MCF 10A (cell line): ENCODE measurements at regions not wholly inside any gene's neighbourhood (a gene's known extent, or its start where the extent isn't known, plus 50 kb on each side); places are given as distances from the start of the nearest gene placed in this dataset.

Experiments used
- BruUV-seq: library from RNA; stranded (reverse); fragments of 400-500 nt; replicated peaks from 2 replicates; lab custom pipeline; 2021; lab: Mats Ljungman, UMichigan
- CTCF ChIA-PET: fragments of 300-600 bp; sonication (Branson Sonifier 250); formaldehyde crosslinking; extraction: SDS; loops from one replicate; lab custom pipeline; 2021; ENCODE audit warnings: antibody characterized with exemption, inconsistent platforms; lab: Yijun Ruan, JAX
- POLR2A ChIA-PET: fragments of 300-600, 350-650 bp; sonication (Branson Sonifier 250); formaldehyde crosslinking; extraction: SDS; loops from one replicate; lab custom pipeline; 2020; ENCODE audit warnings: antibody characterized with exemption, inconsistent platforms; lab: Yijun Ruan, JAX
- DNase-seq: peaks from one replicate; pipeline ENCODE4 v3.0.0-alpha.2; 2018; ENCODE audit not compliant: unreplicated experiment
- H3K27ac Mint-ChIP-seq: one replicate; pipeline ENCODE4 v1.8.0; 2022; ENCODE audit warnings: mild to moderate bottlenecking, low read depth, mixed read lengths; ENCODE audit not compliant: unreplicated experiment
- H3K27me3 Mint-ChIP-seq: one replicate; pipeline ENCODE4 v1.8.0; 2022; ENCODE audit warnings: mixed read lengths; ENCODE audit not compliant: insufficient read depth, unreplicated experiment
- H3K36me3 Mint-ChIP-seq: one replicate; pipeline ENCODE4 v1.8.0; 2022; ENCODE audit warnings: mild to moderate bottlenecking, moderate library complexity, mixed read lengths; ENCODE audit not compliant: insufficient read depth, unreplicated experiment
- H3K4me1 Mint-ChIP-seq: one replicate; pipeline ENCODE4 v1.8.0; 2022; ENCODE audit warnings: mixed read lengths; ENCODE audit not compliant: insufficient read depth, unreplicated experiment
- H3K4me3 Mint-ChIP-seq: one replicate; pipeline ENCODE4 v1.8.0; 2022; ENCODE audit warnings: mild to moderate bottlenecking, moderate library complexity, mixed read lengths; ENCODE audit not compliant: unreplicated experiment
- H3K9me3 Mint-ChIP-seq: one replicate; pipeline ENCODE4 v1.8.0; 2022; ENCODE audit warnings: mixed read lengths; ENCODE audit not compliant: unreplicated experiment
- CTCF ChIP-seq: fragments of 200-600 bp; IDR thresholded peaks from one replicate; pipeline ENCODE4 v1.8.0; 2022; ENCODE audit warnings: antibody characterized with exemption, mild to moderate bottlenecking; ENCODE audit not compliant: unreplicated experiment
- intact Hi-C: fragments of 100-400 bp; cut with micrococcal nuclease; formaldehyde crosslinking; loops from 2 replicates; pipeline ENCODE4 v1.14.1; 2022

DNA sequence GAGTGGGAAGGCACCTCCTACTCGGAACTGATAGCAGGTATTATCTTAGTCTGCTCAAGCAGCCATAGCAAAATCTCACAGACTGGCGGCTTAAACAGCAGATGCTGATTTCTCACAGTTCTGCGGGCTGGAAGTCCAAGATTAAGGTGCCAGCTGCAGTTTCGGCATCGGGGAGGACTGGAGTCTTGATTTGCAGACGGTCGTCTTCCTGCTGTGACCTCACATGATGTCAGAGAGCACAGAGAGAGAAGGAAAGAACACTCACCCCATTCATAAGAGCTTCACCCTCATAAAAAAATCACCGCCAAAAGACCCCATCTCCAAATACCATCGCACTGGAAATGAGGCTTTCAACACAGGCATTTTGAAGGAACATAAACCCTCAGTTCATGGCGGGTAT is 216.5 kb upstream of the PITRM1 start:
- H3K4me3 Mint-ChIP-seq: no peak overlapping the region
- H3K4me1 Mint-ChIP-seq: no peaks in the 10 kb centered on the region
- intact Hi-C loops: no loop called here
- H3K36me3 Mint-ChIP-seq: peaks cover 6% of the 10 kb centered on the region
- POLR2A ChIA-PET: interaction anchor here (0.6 to 0.8 kb wide), 2 partner anchors 38 to 295 kb away, joined by 3 read pairs; no protein-coding TSS in a partner anchor
- H3K9me3 Mint-ChIP-seq: no peaks in the 10 kb centered on the region
- DNase-seq: no peak
- TF ChIP-seq CTCF: no peak
- H3K27me3 Mint-ChIP-seq: no peaks in the 10 kb centered on the region
- no TSS peak for BruUV-seq
- no peak overlapping the region for H3K27ac Mint-ChIP-seq
- CTCF ChIA-PET: no interaction called here

GRCh38 chr10:3385487-3385886 is 212.9 kb upstream of the PITRM1 start:
- ChIA-PET CTCF (no interaction called here), POLR2A (interaction anchor here (1.2 to 1.3 kb wide), 2 partner anchors 11 to 25 kb away, joined by 4 read pairs; no protein-coding TSS in a partner anchor)
- Mint-ChIP-seq H3K4me1 (no peaks in the 10 kb centered on the region), H3K4me3 (no peak overlapping the region), H3K36me3 (no peaks in the 10 kb centered on the region), H3K9me3 (no peaks in the 10 kb centered on the region), H3K27ac (no peak overlapping the region), H3K27me3 (no peaks in the 10 kb centered on the region)
- no TSS peak for BruUV-seq
- intact Hi-C loops: no loop called here
- DNase-seq: no peak
- no peak for TF ChIP-seq CTCF

DNA sequence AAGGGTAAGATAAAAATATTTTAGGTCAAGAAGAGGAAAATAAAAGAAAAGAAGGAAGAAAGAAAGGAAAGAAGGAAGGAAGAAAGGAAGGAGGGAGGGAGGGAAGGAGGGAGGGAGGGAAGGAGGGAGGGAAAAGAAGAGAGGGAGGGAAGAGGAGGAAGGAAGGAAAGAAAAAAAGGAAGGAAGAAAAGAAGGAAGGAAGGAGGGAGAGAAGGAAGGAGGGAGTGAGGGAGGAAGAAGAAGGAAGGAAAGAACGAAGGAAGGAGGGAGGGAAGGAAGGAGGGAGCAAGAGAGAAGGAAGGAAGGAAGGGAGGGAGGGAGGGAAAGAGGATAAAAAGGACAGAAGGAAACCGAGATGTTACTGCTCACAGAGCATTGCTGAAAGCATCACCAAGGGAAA is 209.5 kb upstream of the PITRM1 start:
- H3K9me3 Mint-ChIP-seq: no peaks in the 10 kb centered on the region
- ChIA-PET POLR2A (interaction anchor here (1.2 kb wide), 1 partner anchor 14 kb away, joined by 3 read pairs; no protein-coding TSS in a partner anchor), CTCF (no interaction called here)
- no peak for DNase-seq
- BruUV-seq: no TSS peak
- no peak overlapping the region for H3K27ac Mint-ChIP-seq
- no peaks in the 10 kb centered on the region for H3K4me1 Mint-ChIP-seq
- intact Hi-C loops: no loop called here
- no peaks in the 10 kb centered on the region for H3K27me3 Mint-ChIP-seq
- H3K36me3 Mint-ChIP-seq: no peaks in the 10 kb centered on the region
- H3K4me3 Mint-ChIP-seq: no peak overlapping the region
- TF ChIP-seq CTCF: no peak

GRCh38 chr10:3380406-3381050 is 207.9 kb upstream of the PITRM1 start:
- ChIA-PET CTCF (interaction anchor here (0.9 kb wide), 1 partner anchor 87 kb away, joined by 5 read pairs; no protein-coding TSS in a partner anchor), POLR2A (interaction anchor here (0.6 to 1.2 kb wide), 2 partner anchors 12 to 225 kb away, joined by 3 read pairs; no protein-coding TSS in a partner anchor)
- Mint-ChIP-seq H3K9me3 (no peaks in the 10 kb centered on the region), H3K36me3 (no peaks in the 10 kb centered on the region), H3K27me3 (peaks cover 7% of the 10 kb centered on the region), H3K4me1 (no peaks in the 10 kb centered on the region), H3K27ac (no peak overlapping the region), H3K4me3 (no peak overlapping the region)
- intact Hi-C loops: no loop called here
- no peak for TF ChIP-seq CTCF
- no TSS peak for BruUV-seq
- DNase-seq: no peak
